GM12872 (cell line): ENCODE measurements at regions not wholly inside any gene's neighbourhood (a gene's known extent, or its start where the extent isn't known, plus 50 kb on each side); places are given as distances from the start of the nearest gene placed in this dataset.

Experiments used
- TF ChIP-seq, protein P1 (sequence below): IDR thresholded peaks from 3 replicates; pipeline ENCODE4 v1.5.1; 2011; ENCODE audit warnings: low read depth, mild to moderate bottlenecking, low read length, moderate library complexity; ENCODE audit not compliant: insufficient read depth

DNA sequence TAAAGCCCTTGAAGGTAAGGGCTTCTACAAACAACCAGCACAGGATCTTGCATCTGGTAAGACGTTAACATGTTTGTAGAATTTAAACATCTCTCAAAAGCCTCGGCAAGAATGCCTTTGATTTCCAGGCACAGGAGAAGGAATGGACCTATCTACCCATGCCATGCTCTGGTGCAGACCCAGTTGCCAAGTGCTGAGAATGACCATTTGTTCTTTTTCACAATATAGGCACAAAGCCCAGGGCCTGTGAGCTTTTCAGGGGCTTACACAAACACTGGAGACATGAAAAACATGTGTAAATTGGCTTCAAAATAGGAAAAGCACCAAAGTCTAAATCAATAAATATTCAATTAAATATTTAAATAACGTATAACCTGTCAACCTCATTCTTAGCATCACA is 266.9 kb upstream of the TTC14 start:
- TF ChIP-seq, protein P1, sequence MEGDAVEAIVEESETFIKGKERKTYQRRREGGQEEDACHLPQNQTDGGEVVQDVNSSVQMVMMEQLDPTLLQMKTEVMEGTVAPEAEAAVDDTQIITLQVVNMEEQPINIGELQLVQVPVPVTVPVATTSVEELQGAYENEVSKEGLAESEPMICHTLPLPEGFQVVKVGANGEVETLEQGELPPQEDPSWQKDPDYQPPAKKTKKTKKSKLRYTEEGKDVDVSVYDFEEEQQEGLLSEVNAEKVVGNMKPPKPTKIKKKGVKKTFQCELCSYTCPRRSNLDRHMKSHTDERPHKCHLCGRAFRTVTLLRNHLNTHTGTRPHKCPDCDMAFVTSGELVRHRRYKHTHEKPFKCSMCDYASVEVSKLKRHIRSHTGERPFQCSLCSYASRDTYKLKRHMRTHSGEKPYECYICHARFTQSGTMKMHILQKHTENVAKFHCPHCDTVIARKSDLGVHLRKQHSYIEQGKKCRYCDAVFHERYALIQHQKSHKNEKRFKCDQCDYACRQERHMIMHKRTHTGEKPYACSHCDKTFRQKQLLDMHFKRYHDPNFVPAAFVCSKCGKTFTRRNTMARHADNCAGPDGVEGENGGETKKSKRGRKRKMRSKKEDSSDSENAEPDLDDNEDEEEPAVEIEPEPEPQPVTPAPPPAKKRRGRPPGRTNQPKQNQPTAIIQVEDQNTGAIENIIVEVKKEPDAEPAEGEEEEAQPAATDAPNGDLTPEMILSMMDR: no peak

DNA sequence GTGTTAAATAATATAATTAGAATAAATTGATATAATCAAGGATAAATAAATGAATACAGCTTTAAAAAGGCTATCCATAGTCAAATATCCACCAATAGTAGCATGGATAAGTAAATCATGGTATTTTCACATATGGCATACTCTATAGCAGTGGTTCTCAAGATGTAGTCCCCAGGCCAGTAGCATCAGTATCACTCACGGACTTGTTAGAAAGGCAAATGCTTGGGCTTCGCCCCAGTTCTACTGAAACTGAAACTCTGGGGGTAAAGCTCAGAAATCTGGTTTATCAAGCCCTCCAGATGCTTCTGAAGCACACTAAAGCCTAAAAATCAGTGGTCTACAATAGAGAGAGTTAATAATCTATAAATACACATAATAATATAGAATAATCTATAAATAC is 261.6 kb upstream of the TTC14 start:
- TF ChIP-seq, protein P1: no peak

DNA sequence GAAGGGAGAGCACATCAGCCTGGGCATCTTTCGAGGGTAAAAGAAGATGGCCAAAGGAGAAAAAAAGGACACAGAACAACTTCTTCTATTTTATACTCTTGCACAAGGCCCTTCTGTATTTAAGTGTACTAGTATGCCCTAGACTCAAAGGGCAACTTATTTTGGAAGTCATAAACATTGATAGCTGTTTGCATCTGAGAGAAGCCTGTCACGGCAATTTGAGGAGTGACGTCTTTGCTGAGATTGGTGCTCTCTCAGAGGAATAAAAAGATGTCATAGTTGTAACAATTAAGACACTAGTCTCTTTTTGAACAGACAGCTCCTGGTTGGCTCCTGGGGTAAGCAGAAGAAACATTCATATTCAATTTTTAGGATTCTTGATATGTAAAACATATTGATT is 260.4 kb upstream of the TTC14 start:
- TF ChIP-seq, protein P1: no peak

DNA sequence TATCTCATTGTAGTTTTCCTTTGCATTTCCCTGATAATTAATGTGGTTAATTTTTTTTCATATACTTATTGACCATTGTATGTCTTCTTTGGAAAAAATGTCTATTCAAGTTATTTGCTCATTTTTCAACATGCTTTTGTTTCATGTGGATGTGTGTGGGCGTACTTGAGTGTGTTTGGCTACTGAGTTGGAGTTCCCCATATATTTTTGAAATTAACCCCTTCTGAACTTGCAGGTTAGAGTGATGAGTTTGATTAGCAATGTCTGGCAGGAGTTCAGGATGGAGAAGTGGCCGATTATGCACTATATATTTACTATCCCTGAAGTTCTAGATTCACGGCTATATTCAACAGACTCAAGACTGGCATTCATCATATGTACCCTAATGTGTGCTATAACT is 250.4 kb upstream of the TTC14 start:
- TF ChIP-seq, protein P1: no peak

DNA sequence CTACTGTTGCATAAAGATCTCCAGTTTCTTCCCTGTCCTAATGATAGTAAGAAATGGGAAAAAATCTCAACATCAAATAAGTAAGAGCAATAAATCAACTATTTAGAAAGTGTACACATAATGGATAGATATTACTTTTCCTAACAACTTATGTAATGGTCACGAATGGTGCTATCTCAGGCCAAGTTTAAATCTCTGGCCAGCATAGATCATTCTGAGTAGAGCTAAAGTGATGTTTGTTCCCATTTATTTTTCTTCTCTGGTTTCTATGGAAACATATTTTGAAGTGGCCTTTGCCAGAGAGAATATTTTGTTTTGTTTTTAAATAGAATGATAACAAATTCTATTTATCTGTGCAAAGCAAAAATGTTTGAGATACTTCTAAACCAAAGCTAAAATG is 249.7 kb upstream of the TTC14 start:
- TF ChIP-seq, protein P1: no peak

DNA sequence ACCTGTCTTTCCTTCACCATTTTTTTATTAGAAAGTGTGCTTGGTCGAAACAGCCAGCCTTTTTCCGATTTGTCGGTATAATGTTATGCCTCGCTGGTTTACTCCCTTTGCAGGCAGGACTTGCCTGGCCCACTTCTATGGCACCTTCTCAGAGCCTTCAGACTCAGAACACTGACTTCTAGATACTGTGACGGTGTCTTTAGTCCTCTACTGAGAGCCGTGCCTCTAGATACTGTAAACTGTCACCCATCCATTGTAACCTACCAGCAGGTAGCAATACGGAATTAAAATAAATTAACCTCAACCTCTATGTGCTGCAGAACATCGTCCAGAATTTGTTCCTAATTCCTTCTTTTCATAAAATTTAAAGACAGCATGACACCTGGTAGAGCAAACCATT is 247.7 kb upstream of the TTC14 start:
- TF ChIP-seq, protein P1: no peak

DNA sequence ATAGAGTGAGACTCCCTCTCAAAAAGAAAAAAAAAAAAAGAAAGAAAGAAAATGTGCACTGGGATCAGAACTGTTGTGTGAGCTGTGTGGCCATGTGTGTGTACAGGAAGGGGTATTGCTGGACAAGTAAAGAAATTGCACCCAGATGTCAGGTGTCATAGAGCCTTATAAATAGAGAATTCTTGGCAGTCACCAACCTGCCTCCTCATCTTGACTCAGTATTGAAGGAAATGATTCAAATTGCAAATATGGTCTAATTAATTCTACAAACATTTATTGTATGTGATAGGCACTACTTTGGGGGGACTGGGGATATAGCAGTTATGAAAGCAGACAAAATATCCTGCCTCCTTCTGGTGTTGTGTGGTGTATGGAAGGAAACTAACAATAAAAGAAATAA is 243.8 kb upstream of the TTC14 start:
- TF ChIP-seq, protein P1: no peak
